ENCODE measurements at regions not wholly inside any gene's neighbourhood (a gene's known extent, or its start where the extent isn't known, plus 50 kb on each side); places are given as distances from the start of the nearest gene placed in this dataset.

GRCh38 chr5:56569076-56569475 lies 246.3 kb upstream of the MAP3K1 start:
- DNase-seq (ENCODE audit: insufficient read length, low spot score, missing footprints) = no peak
- no peaks in the 10 kb centered on the region for H4K20me1 ChIP-seq (ENCODE audit: insufficient read depth, low read length)
- no peak overlapping the region for H3K27ac ChIP-seq (ENCODE audit: low read depth, low read length)
- no peak for TF ChIP-seq CTCF (IDR thresholded peaks at IDR 0.05; ENCODE audit: extremely low read depth, low read depth, low read length)
- no peaks in the 10 kb centered on the region for H3K36me3 ChIP-seq (ENCODE audit: insufficient read depth, low read length)
- H3K9me3 ChIP-seq (ENCODE audit: low read depth, low read length) = no peaks in the 10 kb centered on the region
- H3K4me2 ChIP-seq (ENCODE audit: insufficient read depth, low read length) = no peak overlapping the region
- H3K4me3 ChIP-seq (ENCODE audit: insufficient read depth, low read length) = no peak overlapping the region
- H2AFZ ChIP-seq (ENCODE audit: low read length) = no peak overlapping the region
- H3K27me3 ChIP-seq (ENCODE audit: insufficient read depth, low read length) = peaks cover 5% of the 10 kb centered on the region
- no peaks in the 10 kb centered on the region for H3K79me2 ChIP-seq (ENCODE audit: insufficient read depth, low read length)
- peaks cover 2% of the 10 kb centered on the region for H3K4me1 ChIP-seq (ENCODE audit: insufficient read depth, low read length)

GRCh38 chr5:56567278-56567677 lies 248.1 kb upstream of the MAP3K1 start:
- Histone ChIP-seq H3K9me3 (ENCODE audit: low read depth, low read length) (no peaks in the 10 kb centered on the region), H3K4me2 (ENCODE audit: insufficient read depth, low read length) (no peak overlapping the region), H3K36me3 (ENCODE audit: insufficient read depth, low read length) (no peaks in the 10 kb centered on the region), H4K20me1 (ENCODE audit: insufficient read depth, low read length) (no peaks in the 10 kb centered on the region), H2AFZ (ENCODE audit: low read length) (no peak overlapping the region), H3K27me3 (ENCODE audit: insufficient read depth, low read length) (peaks cover 5% of the 10 kb centered on the region), H3K27ac (ENCODE audit: low read depth, low read length) (no peak overlapping the region), H3K4me1 (ENCODE audit: insufficient read depth, low read length) (peaks cover 2% of the 10 kb centered on the region), H3K79me2 (ENCODE audit: insufficient read depth, low read length) (no peaks in the 10 kb centered on the region), H3K4me3 (ENCODE audit: insufficient read depth, low read length) (no peak overlapping the region)
- no peak for TF ChIP-seq CTCF (IDR thresholded peaks at IDR 0.05; ENCODE audit: extremely low read depth, low read depth, low read length)
- DNase-seq (ENCODE audit: insufficient read length, low spot score, missing footprints) = no peak

GRCh38 chr5:56566374-56567249 lies 248.7 kb upstream of the MAP3K1 start:
- no peak overlapping the region for H3K4me3 ChIP-seq (ENCODE audit: insufficient read depth, low read length)
- no peaks in the 10 kb centered on the region for H3K79me2 ChIP-seq (ENCODE audit: insufficient read depth, low read length)
- H3K4me1 ChIP-seq (ENCODE audit: insufficient read depth, low read length) = peaks cover 2% of the 10 kb centered on the region
- DNase-seq (ENCODE audit: insufficient read length, low spot score, missing footprints) = no peak
- no peaks in the 10 kb centered on the region for H3K9me3 ChIP-seq (ENCODE audit: low read depth, low read length)
- H4K20me1 ChIP-seq (ENCODE audit: insufficient read depth, low read length) = no peaks in the 10 kb centered on the region
- no peak for TF ChIP-seq CTCF (IDR thresholded peaks at IDR 0.05; ENCODE audit: extremely low read depth, low read depth, low read length)
- H3K4me2 ChIP-seq (ENCODE audit: insufficient read depth, low read length) = no peak overlapping the region
- no peak overlapping the region for H3K27ac ChIP-seq (ENCODE audit: low read depth, low read length)
- no peaks in the 10 kb centered on the region for H3K36me3 ChIP-seq (ENCODE audit: insufficient read depth, low read length)
- H3K27me3 ChIP-seq (ENCODE audit: insufficient read depth, low read length) = peaks cover 5% of the 10 kb centered on the region
- no peak overlapping the region for H2AFZ ChIP-seq (ENCODE audit: low read length)

- no peak overlapping the region for H3K27ac ChIP-seq (ENCODE audit: low read depth, low read length)
- H2AFZ ChIP-seq (ENCODE audit: low read length) = no peak overlapping the region
- no peak for TF ChIP-seq CTCF (IDR thresholded peaks at IDR 0.05; ENCODE audit: extremely low read depth, low read depth, low read length)
- no peaks in the 10 kb centered on the region for H3K9me3 ChIP-seq (ENCODE audit: low read depth, low read length)
- peaks cover 5% of the 10 kb centered on the region for H3K27me3 ChIP-seq (ENCODE audit: insufficient read depth, low read length)
- no peaks in the 10 kb centered on the region for H4K20me1 ChIP-seq (ENCODE audit: insufficient read depth, low read length)
- H3K4me2 ChIP-seq (ENCODE audit: insufficient read depth, low read length) = no peak overlapping the region
- no peaks in the 10 kb centered on the region for H3K36me3 ChIP-seq (ENCODE audit: insufficient read depth, low read length)
- peaks cover 2% of the 10 kb centered on the region for H3K4me1 ChIP-seq (ENCODE audit: insufficient read depth, low read length)
- no peaks in the 10 kb centered on the region for H3K79me2 ChIP-seq (ENCODE audit: insufficient read depth, low read length)
- H3K4me3 ChIP-seq (ENCODE audit: insufficient read depth, low read length) = no peak overlapping the region
- no peak for DNase-seq (ENCODE audit: insufficient read length, low spot score, missing footprints)
These were observed 249.7 kb upstream of the MAP3K1 start for GRCh38 chr5:56565644-56566043.

Measured in osteoblast (primary cell).